ENCODE measurements at regions not wholly inside any gene's neighbourhood (a gene's known extent, or its start where the extent isn't known, plus 50 kb on each side); places are given as distances from the start of the nearest gene placed in this dataset.
A peak's percentile ranks its signal among the peaks of the same experiment; 100 is the strongest.

GRCh38 chr7:140230861-140231770 lies 54.3 kb upstream of the KDM7A start:
- TF ChIP-seq POLR2A (IDR thresholded peaks at IDR 0.05) (peak; percentile 52), EP300 (IDR thresholded peaks at IDR 0.05; ENCODE audit: low read depth) (no peak)

Data from transverse colon (tissue), 1 donor.